Panc1 (cell line): ENCODE measurements at regions not wholly inside any gene's neighbourhood (a gene's known extent, or its start where the extent isn't known, plus 50 kb on each side); places are given as distances from the start of the nearest gene placed in this dataset.

ENCODE experiments used
- SIN3A ChIP-seq: IDR thresholded peaks from 2 replicates; pipeline ENCODE4 v1.6.1; 2012; ENCODE audit warnings: low read depth, mild to moderate bottlenecking, low read length, moderate library complexity, borderline replicate concordance; ENCODE audit not compliant: insufficient read depth
- TCF7L2 ChIP-seq: IDR thresholded peaks from 2 replicates; pipeline ENCODE4 v1.6.1; 2011; ENCODE audit warnings: mild to moderate bottlenecking, low read depth, low read length, inconsistent platforms
- TF ChIP-seq, protein P1 (sequence below): fragments of 450-650 bp; IDR thresholded peaks from 2 replicates; pipeline ENCODE4 v1.5.1; 2017; ENCODE audit warnings: mild to moderate bottlenecking

DNA sequence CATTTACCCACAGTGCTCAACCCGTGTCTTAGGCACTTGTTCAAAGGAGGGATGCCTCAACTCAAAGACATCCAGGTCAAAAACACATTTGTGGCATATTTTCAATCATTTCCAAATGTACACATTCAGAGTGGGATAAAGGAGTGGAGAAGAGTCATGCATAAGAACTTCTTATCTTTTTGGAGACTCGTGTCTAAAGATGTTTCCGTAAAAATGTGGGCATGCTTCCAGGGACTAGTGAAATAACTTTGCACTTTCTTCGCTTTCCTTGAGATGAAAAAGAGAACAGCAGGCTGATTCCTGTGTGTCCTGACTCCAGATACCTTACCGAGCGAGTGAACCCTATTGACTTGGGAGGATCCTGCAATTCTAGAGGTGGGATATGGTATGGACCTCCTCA is 256.6 kb upstream of the KCNJ16 start:
- TF ChIP-seq, protein P1, sequence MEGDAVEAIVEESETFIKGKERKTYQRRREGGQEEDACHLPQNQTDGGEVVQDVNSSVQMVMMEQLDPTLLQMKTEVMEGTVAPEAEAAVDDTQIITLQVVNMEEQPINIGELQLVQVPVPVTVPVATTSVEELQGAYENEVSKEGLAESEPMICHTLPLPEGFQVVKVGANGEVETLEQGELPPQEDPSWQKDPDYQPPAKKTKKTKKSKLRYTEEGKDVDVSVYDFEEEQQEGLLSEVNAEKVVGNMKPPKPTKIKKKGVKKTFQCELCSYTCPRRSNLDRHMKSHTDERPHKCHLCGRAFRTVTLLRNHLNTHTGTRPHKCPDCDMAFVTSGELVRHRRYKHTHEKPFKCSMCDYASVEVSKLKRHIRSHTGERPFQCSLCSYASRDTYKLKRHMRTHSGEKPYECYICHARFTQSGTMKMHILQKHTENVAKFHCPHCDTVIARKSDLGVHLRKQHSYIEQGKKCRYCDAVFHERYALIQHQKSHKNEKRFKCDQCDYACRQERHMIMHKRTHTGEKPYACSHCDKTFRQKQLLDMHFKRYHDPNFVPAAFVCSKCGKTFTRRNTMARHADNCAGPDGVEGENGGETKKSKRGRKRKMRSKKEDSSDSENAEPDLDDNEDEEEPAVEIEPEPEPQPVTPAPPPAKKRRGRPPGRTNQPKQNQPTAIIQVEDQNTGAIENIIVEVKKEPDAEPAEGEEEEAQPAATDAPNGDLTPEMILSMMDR, result no peak
- TF ChIP-seq SIN3A (no peak), TCF7L2 (no peak)
